ENCODE measurements at regions not wholly inside any gene's neighbourhood (a gene's known extent, or its start where the extent isn't known, plus 50 kb on each side); places are given as distances from the start of the nearest gene placed in this dataset.

GRCh38 chr20:39538317-39538716 is 576.2 kb downstream of the DHX35 start:
- H3K9me3 ChIP-seq (ENCODE audit: low read length), result no peaks in the 10 kb centered on the region
- no peaks in the 10 kb centered on the region for H3F3A ChIP-seq (ENCODE audit: insufficient read depth, low read length)
- H2AFZ ChIP-seq (ENCODE audit: low read length), result no peak overlapping the region
- H3K27ac ChIP-seq (ENCODE audit: low read depth, low read length, poor library complexity, severe bottlenecking), result peak overlapping the region; percentile 85
- H3K4me1 ChIP-seq (ENCODE audit: insufficient read depth, low read length, severe bottlenecking), result peaks cover 15% of the 10 kb centered on the region
- no peaks in the 10 kb centered on the region for H4K20me1 ChIP-seq (ENCODE audit: insufficient read depth, low read length)
- H3K27me3 ChIP-seq (ENCODE audit: insufficient read depth, low read length), result no peaks in the 10 kb centered on the region
- no peaks in the 10 kb centered on the region for H3K79me2 ChIP-seq (ENCODE audit: insufficient read depth, low read length)
- no peak for TF ChIP-seq CTCF (IDR thresholded peaks at IDR 0.05; ENCODE audit: low read length)
- TF ChIP-seq EZH2 (IDR thresholded peaks at IDR 0.05; ENCODE audit: borderline replicate concordance, low read length), result no peak
- no peaks in the 10 kb centered on the region for H3K9me2 ChIP-seq (ENCODE audit: low read depth, low read length)
- peak overlapping the region; percentile 28; the same call in 1 of the 2 replicates for H3K9ac ChIP-seq (ENCODE audit: low read length)
- no peak overlapping the region for H3K4me3 ChIP-seq (ENCODE audit: low read depth, low read length, poor library complexity, severe bottlenecking)
- H3K4me2 ChIP-seq (ENCODE audit: low read length), result peak overlapping the region; percentile 28; the same call in 1 of the 2 replicates
- no peaks in the 10 kb centered on the region for H3K36me3 ChIP-seq (ENCODE audit: insufficient read depth, low read length)

- Histone ChIP-seq H3K36me3 (ENCODE audit: insufficient read depth, low read length) (no peaks in the 10 kb centered on the region), H2AFZ (ENCODE audit: low read length) (no peak overlapping the region), H4K20me1 (ENCODE audit: insufficient read depth, low read length) (no peaks in the 10 kb centered on the region), H3K9me3 (ENCODE audit: low read length) (no peaks in the 10 kb centered on the region), H3K27ac (ENCODE audit: low read depth, low read length, poor library complexity, severe bottlenecking) (no peak overlapping the region), H3F3A (ENCODE audit: insufficient read depth, low read length) (no peaks in the 10 kb centered on the region), H3K4me1 (ENCODE audit: insufficient read depth, low read length, severe bottlenecking) (peaks cover 15% of the 10 kb centered on the region), H3K4me2 (ENCODE audit: low read length) (no peak overlapping the region), H3K79me2 (ENCODE audit: insufficient read depth, low read length) (no peaks in the 10 kb centered on the region), H3K9ac (ENCODE audit: low read length) (no peak overlapping the region), H3K27me3 (ENCODE audit: insufficient read depth, low read length) (no peaks in the 10 kb centered on the region), H3K9me2 (ENCODE audit: low read depth, low read length) (no peaks in the 10 kb centered on the region), H3K4me3 (ENCODE audit: low read depth, low read length, poor library complexity, severe bottlenecking) (no peak overlapping the region)
- TF ChIP-seq EZH2 (IDR thresholded peaks at IDR 0.05; ENCODE audit: borderline replicate concordance, low read length), result no peak
Observed at GRCh38 chr20:39535301-39535700, 573.2 kb downstream of the DHX35 start.

GRCh38 chr20:39534846-39535245 is 572.7 kb downstream of the DHX35 start:
- H3K4me2 ChIP-seq (ENCODE audit: low read length), result no peak overlapping the region
- no peaks in the 10 kb centered on the region for H3K27me3 ChIP-seq (ENCODE audit: insufficient read depth, low read length)
- no peak overlapping the region for H3K9ac ChIP-seq (ENCODE audit: low read length)
- H2AFZ ChIP-seq (ENCODE audit: low read length), result no peak overlapping the region
- peaks cover 15% of the 10 kb centered on the region for H3K4me1 ChIP-seq (ENCODE audit: insufficient read depth, low read length, severe bottlenecking)
- no peak overlapping the region for H3K4me3 ChIP-seq (ENCODE audit: low read depth, low read length, poor library complexity, severe bottlenecking)
- no peaks in the 10 kb centered on the region for H3F3A ChIP-seq (ENCODE audit: insufficient read depth, low read length)
- H3K36me3 ChIP-seq (ENCODE audit: insufficient read depth, low read length), result no peaks in the 10 kb centered on the region
- no peak for TF ChIP-seq CTCF (IDR thresholded peaks at IDR 0.05; ENCODE audit: low read length)
- no peak for TF ChIP-seq EZH2 (IDR thresholded peaks at IDR 0.05; ENCODE audit: borderline replicate concordance, low read length)
- H3K9me3 ChIP-seq (ENCODE audit: low read length), result no peaks in the 10 kb centered on the region
- no peaks in the 10 kb centered on the region for H3K79me2 ChIP-seq (ENCODE audit: insufficient read depth, low read length)
- no peaks in the 10 kb centered on the region for H3K9me2 ChIP-seq (ENCODE audit: low read depth, low read length)
- no peak overlapping the region for H3K27ac ChIP-seq (ENCODE audit: low read depth, low read length, poor library complexity, severe bottlenecking)
- H4K20me1 ChIP-seq (ENCODE audit: insufficient read depth, low read length), result no peaks in the 10 kb centered on the region

- H3K4me2 ChIP-seq (ENCODE audit: low read length), result no peak overlapping the region
- TF ChIP-seq EZH2 (IDR thresholded peaks at IDR 0.05; ENCODE audit: borderline replicate concordance, low read length) (no peak), CTCF (IDR thresholded peaks at IDR 0.05; ENCODE audit: low read length) (no peak)
Observed at GRCh38 chr20:39533858-39534257, 571.7 kb downstream of the DHX35 start.

More at GRCh38 chr20:39533858-39534257, 571.7 kb downstream of the DHX35 start:
- no peaks in the 10 kb centered on the region for H4K20me1 ChIP-seq (ENCODE audit: insufficient read depth, low read length)
- H3K9ac ChIP-seq (ENCODE audit: low read length), result no peak overlapping the region
- no peaks in the 10 kb centered on the region for H3K9me3 ChIP-seq (ENCODE audit: low read length)
- no peak overlapping the region for H2AFZ ChIP-seq (ENCODE audit: low read length)
- H3K79me2 ChIP-seq (ENCODE audit: insufficient read depth, low read length), result no peaks in the 10 kb centered on the region
- no peaks in the 10 kb centered on the region for H3F3A ChIP-seq (ENCODE audit: insufficient read depth, low read length)
- no peaks in the 10 kb centered on the region for H3K27me3 ChIP-seq (ENCODE audit: insufficient read depth, low read length)
- no peaks in the 10 kb centered on the region for H3K36me3 ChIP-seq (ENCODE audit: insufficient read depth, low read length)
- H3K27ac ChIP-seq (ENCODE audit: low read depth, low read length, poor library complexity, severe bottlenecking), result no peak overlapping the region
- no peaks in the 10 kb centered on the region for H3K9me2 ChIP-seq (ENCODE audit: low read depth, low read length)
- H3K4me3 ChIP-seq (ENCODE audit: low read depth, low read length, poor library complexity, severe bottlenecking), result no peak overlapping the region
- peaks cover 15% of the 10 kb centered on the region for H3K4me1 ChIP-seq (ENCODE audit: insufficient read depth, low read length, severe bottlenecking)
